HG02588 (cell line): ENCODE measurements at regions not wholly inside any gene's neighbourhood (a gene's known extent, or its start where the extent isn't known, plus 50 kb on each side); places are given as distances from the start of the nearest gene placed in this dataset.

Experiments
- ATAC-seq: cut with Tn5 transposase; IDR thresholded peaks from one replicate; pipeline ENCODE4 v1.9.1; 2021; ENCODE audit warnings: mild to moderate bottlenecking, moderate library complexity; ENCODE audit not compliant: unreplicated experiment

DNA sequence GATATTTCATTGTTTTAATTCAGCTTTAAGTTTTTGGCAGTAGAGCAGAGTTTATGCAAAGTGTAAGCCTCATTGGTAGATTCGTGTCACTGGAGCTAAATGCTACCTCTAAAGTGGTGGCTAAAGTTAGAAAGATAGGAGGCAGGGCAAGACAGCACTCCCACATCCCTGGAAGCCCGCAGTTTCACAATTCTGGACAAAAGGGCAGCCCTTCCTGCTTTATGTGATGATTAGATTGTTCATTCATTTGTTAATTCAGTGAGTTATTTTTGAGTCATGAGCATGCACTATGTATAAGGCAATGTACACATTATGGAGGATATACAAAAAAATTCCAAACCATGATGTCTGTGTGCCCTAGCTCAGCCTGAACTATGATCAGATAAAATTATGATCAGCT, 52.1 kb upstream of the EIF3M start:
- ATAC-seq: no peak

DNA sequence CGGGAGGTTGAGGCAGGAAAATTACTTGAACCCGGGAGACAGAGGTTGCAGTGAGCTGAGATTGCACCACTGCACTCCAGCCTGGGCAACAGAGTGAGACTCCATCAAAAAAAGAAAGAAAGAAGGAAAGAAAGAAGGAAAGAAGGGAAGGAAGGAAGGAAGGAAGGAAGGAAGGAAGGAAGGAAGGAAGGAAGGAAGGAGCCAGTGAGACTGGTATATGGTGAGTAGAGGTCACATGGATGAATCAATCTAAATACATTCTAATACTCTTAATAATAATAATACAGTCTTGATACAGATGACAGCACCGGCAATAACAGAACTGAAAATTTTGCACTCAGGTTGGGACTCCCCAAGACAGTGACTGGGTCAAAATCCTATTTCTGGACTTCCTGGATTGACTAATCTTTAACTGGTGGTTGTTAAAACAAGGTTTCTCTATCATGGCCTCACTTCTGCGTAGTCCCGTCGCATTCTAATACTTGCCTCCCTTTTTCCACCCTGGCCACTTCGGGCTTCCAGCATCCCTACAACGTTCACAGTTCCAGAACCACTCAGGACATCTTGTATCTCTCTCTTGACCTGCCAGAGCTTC, 53.5 kb upstream of the EIF3M start:
- ATAC-seq: peak; percentile 99

GRCh38 chr11:32527261-32528175, 56.1 kb upstream of the EIF3M start:
- ATAC-seq: no peak

- ATAC-seq: no peak
Measured at GRCh38 chr11:32526760-32527159, 56.9 kb upstream of the EIF3M start.

- no peak for ATAC-seq
Measured at GRCh38 chr11:32511926-32512325, 71.7 kb upstream of the EIF3M start.

DNA sequence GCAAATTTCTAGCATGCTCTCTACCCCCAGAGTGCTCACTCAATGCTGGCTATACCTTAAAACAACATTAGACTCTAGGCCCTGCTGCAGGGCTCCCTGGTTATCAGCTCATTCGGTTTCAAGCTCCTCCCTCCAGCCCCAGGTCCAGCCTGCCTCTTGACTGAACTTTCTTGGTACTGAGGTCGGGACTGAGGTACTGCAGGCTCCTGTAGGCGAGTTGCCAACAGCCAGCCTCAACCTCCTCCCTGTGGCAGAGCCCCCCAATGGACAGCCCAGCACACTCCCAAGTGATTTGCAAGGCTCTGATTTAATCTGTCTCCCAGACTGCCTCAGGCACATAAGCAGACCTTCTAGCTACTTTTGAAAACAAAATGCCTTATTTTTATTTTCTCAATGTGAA, 73.6 kb upstream of the EIF3M start:
- ATAC-seq: no peak

DNA sequence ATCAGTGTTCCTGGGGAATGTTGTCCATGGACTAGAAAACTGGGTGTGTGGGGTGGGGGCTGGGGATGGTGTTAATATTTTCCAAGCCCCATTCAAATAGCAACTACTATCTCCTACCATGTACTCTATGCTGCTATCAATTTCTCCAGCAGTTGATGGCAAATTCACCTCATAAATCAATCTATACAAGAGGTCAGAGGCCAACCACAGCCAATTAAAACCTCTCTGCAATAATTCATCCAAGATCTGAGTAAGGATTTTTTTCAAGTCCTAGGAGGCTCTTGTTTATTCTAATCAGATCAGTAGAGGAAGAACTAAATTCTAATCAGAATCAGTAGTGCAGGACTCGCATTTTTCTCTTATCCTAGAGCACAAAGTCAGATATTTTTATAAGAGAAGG, 73.4 kb upstream of the WT1 start:
- ATAC-seq: no peak

GRCh38 chr11:32500001-32500400, 64.7 kb upstream of the WT1 start:
- no peak for ATAC-seq

DNA sequence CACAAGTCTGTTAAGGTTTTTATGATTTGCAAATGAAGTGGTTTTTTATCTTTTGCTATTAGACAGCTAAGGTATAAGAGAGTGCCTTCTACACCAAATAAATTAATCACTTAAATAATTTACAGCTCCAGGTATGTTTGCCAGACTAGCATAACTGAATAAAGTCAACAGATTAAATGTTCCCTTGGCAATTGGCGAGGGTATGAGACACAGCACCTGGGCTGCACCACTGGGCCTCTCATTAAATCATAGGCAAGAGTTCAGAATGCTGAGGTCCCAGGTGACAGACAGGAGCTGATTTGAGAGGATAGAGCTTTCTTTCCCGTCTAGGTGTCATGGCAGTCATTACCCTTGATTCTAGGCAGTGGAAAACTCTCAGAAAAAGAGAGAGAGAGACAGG, 62.6 kb upstream of the WT1 start:
- no peak for ATAC-seq

DNA sequence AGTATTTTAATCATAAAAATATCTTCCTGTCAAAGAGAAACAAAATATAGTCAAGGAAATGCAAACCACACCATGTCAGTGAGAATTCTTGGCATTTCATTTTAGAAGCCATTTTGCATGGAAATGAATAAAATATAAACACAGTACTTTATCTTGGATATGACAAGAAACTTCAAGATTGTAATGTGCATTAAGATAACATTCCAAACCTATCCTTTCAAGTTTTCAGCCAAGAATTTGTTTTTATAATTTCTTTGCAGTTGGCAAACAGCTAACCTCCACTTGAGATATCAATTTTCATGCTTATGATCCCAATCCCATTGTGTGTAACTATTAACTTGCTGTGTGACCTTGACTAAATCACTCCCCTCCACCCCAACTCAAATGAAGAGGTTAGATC, 59.3 kb upstream of the WT1 start:
- ATAC-seq: no peak

DNA sequence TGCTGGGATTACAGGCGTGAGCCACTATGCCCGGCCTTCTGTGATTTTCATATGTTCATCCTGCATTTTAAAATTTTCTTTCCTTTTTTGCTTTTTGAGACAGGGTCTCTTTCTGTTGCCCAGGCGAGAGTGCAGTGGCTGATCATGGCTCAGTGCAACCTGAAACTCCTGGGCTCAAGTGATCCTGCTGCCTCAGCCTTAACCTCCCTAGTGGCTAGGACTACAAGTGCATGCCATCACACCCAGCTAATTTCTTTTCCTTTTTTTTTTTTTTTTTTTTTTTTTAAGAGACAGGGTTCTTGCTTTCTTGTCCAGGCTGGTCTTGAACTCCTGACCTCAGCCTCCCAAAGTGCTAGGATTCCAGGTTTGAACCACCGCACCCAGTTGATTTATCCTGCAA, 54.1 kb upstream of the WT1 start:
- no peak for ATAC-seq

GRCh38 chr11:32487270-32487669, 51.9 kb upstream of the WT1 start:
- no peak for ATAC-seq

- ATAC-seq: no peak
Measured at GRCh38 chr11:32485733-32486132, 50.4 kb upstream of the WT1 start.
